SU-DHL-6 (cell line): ENCODE measurements at regions not wholly inside any gene's neighbourhood (a gene's known extent, or its start where the extent isn't known, plus 50 kb on each side); places are given as distances from the start of the nearest gene placed in this dataset.

Experiments used
- H2AFZ ChIP-seq: fragments of 200-600 bp; sonication (generic); 2 replicates; pipeline ENCODE4 v1.6.1; 2014; ENCODE audit warnings: low read depth, mild to moderate bottlenecking, moderate library complexity, mixed read lengths, antibody characterized with exemption, low read length; ENCODE audit not compliant: severe bottlenecking
- H3F3A ChIP-seq: fragments of 200-600 bp; shearing (Covaris generic); 2 replicates; pipeline ENCODE4 v1.6.0; 2016; ENCODE audit warnings: antibody characterized with exemption, mild to moderate bottlenecking; ENCODE audit not compliant: insufficient read depth
- H3K27ac ChIP-seq: fragments of 200-600 bp; sonication (generic); 2 replicates; pipeline ENCODE4 v1.5.1; 2016; ENCODE audit warnings: low read depth, mild to moderate bottlenecking, low read length, moderate library complexity, mixed read lengths
- H3K27me3 ChIP-seq: fragments of 200-600 bp; sonication (generic), shearing (Covaris generic); 2 replicates; pipeline ENCODE4 v1.6.0; 2014; ENCODE audit warnings: mild to moderate bottlenecking, low read length
- H3K36me3 ChIP-seq: fragments of 200-600 bp; sonication (generic); 2 replicates; pipeline ENCODE4 v1.6.1; 2014; ENCODE audit warnings: mild to moderate bottlenecking, low read length, mixed read lengths
- H3K4me2 ChIP-seq: fragments of 300-600, 200-600 bp; shearing (Covaris generic), sonication (generic); 2 replicates; pipeline ENCODE4 v1.6.0; 2014; ENCODE audit warnings: low read length, low read depth, mild to moderate bottlenecking; ENCODE audit not compliant: poor library complexity, severe bottlenecking
- H3K4me3 ChIP-seq: fragments of 200-600 bp; sonication (generic); 2 replicates; pipeline ENCODE4 v1.5.1; 2014; ENCODE audit warnings: antibody characterized with exemption, low read length, mild to moderate bottlenecking, mixed read lengths; ENCODE audit not compliant: insufficient read depth, poor library complexity, severe bottlenecking
- H3K79me2 ChIP-seq: fragments of 200-600 bp; sonication (generic); 2 replicates; pipeline ENCODE4 v1.6.1; 2014; ENCODE audit warnings: mild to moderate bottlenecking, low read length, moderate library complexity; ENCODE audit not compliant: insufficient read depth
- H3K9ac ChIP-seq: fragments of 200-600 bp; sonication (generic); 2 replicates; pipeline ENCODE4 v1.7.0; 2014; ENCODE audit warnings: mild to moderate bottlenecking, low read length
- H3K9me2 ChIP-seq: fragments of 200-600 bp; sonication (generic); replicated peaks from 2 replicates; pipeline ENCODE4 v1.6.1; 2014; ENCODE audit warnings: low read length; ENCODE audit not compliant: insufficient read depth
- H3K9me3 ChIP-seq: fragments of 200-600 bp; sonication (generic); 2 replicates; pipeline ENCODE4 v1.6.1; 2014; ENCODE audit warnings: low read length, mixed read lengths; ENCODE audit not compliant: insufficient read depth
- H4K20me1 ChIP-seq: fragments of 200-600 bp; sonication (generic); 2 replicates; pipeline ENCODE4 v1.6.1; 2014; ENCODE audit warnings: low read depth, mild to moderate bottlenecking, antibody characterized with exemption, low read length, moderate library complexity, mixed read lengths
- CTCF ChIP-seq: fragments of 200-600 bp; sonication (generic); IDR thresholded peaks from one replicate; pipeline ENCODE4 v1.5.1; 2017; ENCODE audit warnings: antibody characterized with exemption, mild to moderate bottlenecking, low read length, moderate library complexity; ENCODE audit not compliant: insufficient read depth, poor library complexity, severe bottlenecking
- EZH2phosphoT487 ChIP-seq: fragments of 200-600 bp; sonication (generic), shearing (Covaris generic); conservative IDR thresholded peaks from 2 replicates; pipeline ENCODE4 v1.6.1; 2018; ENCODE audit warnings: mild to moderate bottlenecking, antibody characterized with exemption, low read length, moderate library complexity, mixed read lengths

GRCh38 chr4:64880557-64880956 is 471.3 kb upstream of the TECRL start:
- Histone ChIP-seq H3K9me3 (no peaks in the 10 kb centered on the region), H3K36me3 (no peaks in the 10 kb centered on the region)
- TF ChIP-seq CTCF (no peak), EZH2phosphoT487 (no peak)

GRCh38 chr4:64876021-64876420 is 466.8 kb upstream of the TECRL start:
- H3F3A ChIP-seq = no peaks in the 10 kb centered on the region
- H4K20me1 ChIP-seq = no peaks in the 10 kb centered on the region
- no peak overlapping the region for H3K4me2 ChIP-seq
- H3K4me3 ChIP-seq = no peak overlapping the region
- H3K36me3 ChIP-seq = no peaks in the 10 kb centered on the region
- H3K9ac ChIP-seq = no peak overlapping the region
- no peak overlapping the region for H3K27ac ChIP-seq
- H3K79me2 ChIP-seq = no peaks in the 10 kb centered on the region
- H3K27me3 ChIP-seq = no peaks in the 10 kb centered on the region
- H3K9me3 ChIP-seq = no peaks in the 10 kb centered on the region
- no peak overlapping the region for H2AFZ ChIP-seq
- no peaks in the 10 kb centered on the region for H3K9me2 ChIP-seq
- TF ChIP-seq EZH2phosphoT487 = no peak
- TF ChIP-seq CTCF = no peak

More at GRCh38 chr4:64880557-64880956, 471.3 kb upstream of the TECRL start:
- H4K20me1 ChIP-seq = no peaks in the 10 kb centered on the region
- no peak overlapping the region for H3K4me2 ChIP-seq
- H3K27me3 ChIP-seq = no peaks in the 10 kb centered on the region
- no peak overlapping the region for H2AFZ ChIP-seq
- H3K4me3 ChIP-seq = no peak overlapping the region
- no peaks in the 10 kb centered on the region for H3F3A ChIP-seq
- no peak overlapping the region for H3K9ac ChIP-seq
- no peaks in the 10 kb centered on the region for H3K9me2 ChIP-seq
- H3K27ac ChIP-seq = no peak overlapping the region
- no peaks in the 10 kb centered on the region for H3K79me2 ChIP-seq

GRCh38 chr4:64870558-64870957 is 461.3 kb upstream of the TECRL start:
- no peak overlapping the region for H2AFZ ChIP-seq
- H3K4me2 ChIP-seq = no peak overlapping the region
- H3K36me3 ChIP-seq = no peaks in the 10 kb centered on the region
- no peaks in the 10 kb centered on the region for H4K20me1 ChIP-seq
- no peaks in the 10 kb centered on the region for H3F3A ChIP-seq
- no peaks in the 10 kb centered on the region for H3K9me3 ChIP-seq
- H3K4me3 ChIP-seq = no peak overlapping the region
- H3K27ac ChIP-seq = no peak overlapping the region
- no peaks in the 10 kb centered on the region for H3K79me2 ChIP-seq
- no peaks in the 10 kb centered on the region for H3K9me2 ChIP-seq
- no peak overlapping the region for H3K9ac ChIP-seq
- no peaks in the 10 kb centered on the region for H3K27me3 ChIP-seq
- TF ChIP-seq EZH2phosphoT487 (no peak), CTCF (no peak)

GRCh38 chr4:64857815-64858214 is 448.6 kb upstream of the TECRL start:
- Histone ChIP-seq H3K9ac (no peak overlapping the region), H3K4me2 (no peak overlapping the region), H3K27me3 (no peaks in the 10 kb centered on the region), H3K27ac (no peak overlapping the region), H3K9me2 (no peaks in the 10 kb centered on the region), H3K4me3 (no peak overlapping the region), H3F3A (no peaks in the 10 kb centered on the region), H3K9me3 (no peaks in the 10 kb centered on the region), H3K36me3 (no peaks in the 10 kb centered on the region), H2AFZ (no peak overlapping the region), H3K79me2 (no peaks in the 10 kb centered on the region), H4K20me1 (no peaks in the 10 kb centered on the region)
- TF ChIP-seq EZH2phosphoT487 (no peak), CTCF (no peak)
